ENCODE measurements at regions not wholly inside any gene's neighbourhood (a gene's known extent, or its start where the extent isn't known, plus 50 kb on each side); places are given as distances from the start of the nearest gene placed in this dataset.
A peak's percentile ranks its signal among the peaks of the same experiment; 100 is the strongest.
"Not testable (repeated sequence)": the region's sequence is repeated elsewhere in the genome, so short reads cannot be mapped to it uniquely, and the experiment has no call there.

DNA sequence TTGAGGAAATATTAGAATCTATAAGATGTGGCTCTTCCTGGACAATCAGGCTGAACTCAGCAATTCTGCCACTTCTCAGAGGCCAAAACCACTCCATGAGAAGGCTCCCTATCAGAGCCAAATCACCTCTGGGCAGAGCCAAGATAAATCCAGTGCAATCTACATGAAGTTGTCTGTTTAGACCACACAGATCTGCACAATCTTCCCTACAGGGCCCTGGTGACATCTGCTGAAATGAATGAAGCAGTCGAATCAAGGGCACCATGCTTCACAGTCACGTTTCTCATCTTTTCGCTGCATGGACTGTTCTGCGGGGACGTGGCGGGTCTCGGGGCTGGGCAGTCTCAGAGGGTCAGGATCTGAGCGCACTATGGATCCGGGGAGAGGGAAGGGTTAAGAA is 60.1 kb upstream of the CD93 start:
- Mint-ChIP-seq H3K36me3 (no peaks in the 10 kb centered on the region), H3K4me1 (ENCODE audit: low read depth in 2 of 2) (peaks cover 37 to 60% of the 10 kb centered on the region in 2 donors), H3K4me3 (no peak overlapping the region), H3K27me3 (peaks cover 0 to 5% of the 10 kb centered on the region in 2 donors), H3K9me3 (no peaks in the 10 kb centered on the region), H3K27ac (peak overlapping the region; percentile 78 to 89)
- no peak for ATAC-seq
- no peak for DNase-seq (ENCODE audit: low spot score)

DNA sequence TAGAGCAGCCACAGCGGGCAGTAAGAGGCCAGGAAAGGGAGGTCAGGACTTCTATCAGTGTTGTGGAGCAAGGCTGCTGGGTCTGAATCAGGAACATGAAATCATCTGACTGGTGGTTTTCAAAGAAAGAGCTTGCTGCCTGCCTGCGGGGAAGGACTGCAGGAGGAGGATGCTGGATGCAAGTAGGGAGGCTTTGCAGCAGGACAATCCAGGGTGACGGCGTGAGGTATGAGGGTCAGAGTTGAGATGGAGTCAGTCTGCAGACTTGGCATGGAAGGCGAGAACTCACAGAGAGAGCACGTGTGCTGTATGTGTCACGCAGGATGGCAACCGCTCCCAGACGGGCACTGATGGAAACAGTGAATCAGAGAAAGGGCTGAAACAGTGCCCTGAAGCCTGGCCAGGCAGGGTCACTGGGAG is 59.2 kb upstream of the CD93 start:
- no peaks in the 10 kb centered on the region for H3K9me3 Mint-ChIP-seq
- ATAC-seq: no peak
- no peak for DNase-seq (ENCODE audit: low spot score)
- peaks cover 37 to 60% of the 10 kb centered on the region in 2 donors for H3K4me1 Mint-ChIP-seq (ENCODE audit: low read depth in 2 of 2)
- no peaks in the 10 kb centered on the region for H3K36me3 Mint-ChIP-seq
- H3K27me3 Mint-ChIP-seq: peaks cover 0 to 5% of the 10 kb centered on the region in 2 donors
- H3K4me3 Mint-ChIP-seq: no peak overlapping the region
- H3K27ac Mint-ChIP-seq: peak overlapping the region; percentile 10 to 58

DNA sequence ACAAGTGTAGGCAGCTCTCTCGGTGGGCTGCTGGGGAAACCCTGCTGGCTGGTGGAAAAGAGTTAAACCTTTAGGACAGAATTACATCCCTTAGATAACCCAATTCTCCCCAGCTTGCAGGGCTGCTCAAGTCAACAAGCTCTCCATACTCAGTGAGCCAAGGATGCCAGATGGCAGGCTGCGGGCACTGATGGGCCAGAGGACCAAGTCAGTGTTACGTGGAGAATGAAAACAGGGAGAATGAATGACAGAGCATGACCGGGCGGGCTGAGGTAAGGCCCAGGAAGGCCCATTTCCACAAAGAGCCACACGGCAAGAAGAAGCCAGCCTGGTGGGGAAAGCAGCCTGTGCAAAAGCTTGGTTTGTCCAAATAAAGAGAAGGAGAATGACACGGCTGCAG is 58.7 kb upstream of the CD93 start:
- H3K27me3 Mint-ChIP-seq: peaks cover 0 to 5% of the 10 kb centered on the region in 2 donors
- no peaks in the 10 kb centered on the region for H3K36me3 Mint-ChIP-seq
- DNase-seq (ENCODE audit: low spot score): no peak
- no peaks in the 10 kb centered on the region for H3K9me3 Mint-ChIP-seq
- H3K27ac Mint-ChIP-seq: peak overlapping the region; percentile 10 to 58
- ATAC-seq: no peak
- H3K4me3 Mint-ChIP-seq: no peak overlapping the region
- peaks cover 37 to 60% of the 10 kb centered on the region in 2 donors for H3K4me1 Mint-ChIP-seq (ENCODE audit: low read depth in 2 of 2)

DNA sequence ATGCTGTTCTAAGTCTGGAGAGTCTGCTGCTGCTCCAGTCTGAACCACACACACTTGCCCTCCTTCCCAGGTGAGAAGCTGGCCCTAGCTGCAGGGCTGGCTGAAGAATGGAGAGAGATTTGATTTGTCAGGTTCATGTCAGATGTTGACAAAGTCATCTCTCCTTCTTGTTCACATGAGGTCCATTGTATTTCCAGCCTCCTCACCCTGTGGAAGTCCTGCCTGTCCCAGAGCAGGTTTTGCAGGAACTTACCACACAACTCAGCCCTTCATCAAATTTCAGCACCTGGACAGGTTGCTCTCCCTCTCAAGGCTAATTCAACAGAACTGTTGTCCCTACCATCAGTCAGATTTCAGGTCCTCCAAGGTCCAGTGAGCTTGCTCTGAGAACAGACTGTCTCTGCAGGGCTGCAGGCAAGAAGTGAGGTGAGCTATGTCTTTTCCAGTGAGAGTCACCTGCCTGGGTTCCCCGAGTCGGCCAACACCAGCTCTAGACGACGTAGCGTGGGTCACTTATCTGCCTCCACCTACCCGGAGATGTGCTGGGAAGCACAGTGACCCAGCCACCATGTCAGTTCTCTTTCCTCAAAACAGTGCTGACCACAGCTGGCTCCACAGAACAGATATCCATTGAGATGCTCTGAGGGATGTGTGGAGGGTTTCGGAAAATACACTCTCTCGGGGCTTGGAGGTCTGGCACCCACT is 58.0 kb upstream of the CD93 start:
- ATAC-seq (no peak), DNase-seq (ENCODE audit: low spot score) (no peak)
- no peaks in the 10 kb centered on the region for H3K9me3 Mint-ChIP-seq
- H3K4me1 Mint-ChIP-seq (ENCODE audit: low read depth in 2 of 2): peaks cover 37 to 63% of the 10 kb centered on the region in 2 donors
- H3K36me3 Mint-ChIP-seq: no peaks in the 10 kb centered on the region
- H3K27me3 Mint-ChIP-seq: peaks cover 0 to 5% of the 10 kb centered on the region in 2 donors
- peak overlapping the region in 1 of 2 donors; percentile 42 for H3K27ac Mint-ChIP-seq
- H3K4me3 Mint-ChIP-seq: no peak overlapping the region

DNA sequence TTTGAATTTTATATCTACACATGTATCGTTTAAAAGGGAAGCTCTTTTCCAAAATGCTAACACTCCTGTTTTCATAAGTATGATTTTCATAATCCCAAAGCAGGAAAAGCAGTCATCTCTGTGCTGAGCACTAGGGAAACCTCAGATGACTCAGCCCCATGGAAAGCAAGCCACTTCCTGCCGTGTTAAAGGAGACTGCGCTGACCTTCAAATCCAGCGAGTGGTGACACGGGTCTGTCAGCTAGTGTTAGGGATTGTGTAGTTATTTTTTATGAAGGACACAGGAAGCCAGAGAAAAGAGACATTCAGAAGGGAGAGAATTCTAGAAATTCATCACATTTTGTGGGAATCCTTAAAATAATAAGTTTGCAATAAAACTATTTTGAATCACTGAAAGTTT is 57.0 kb upstream of the CD93 start:
- DNase-seq (ENCODE audit: low spot score) (no peak), ATAC-seq (peak; percentile 58 to 67)
- Mint-ChIP-seq H3K4me1 (ENCODE audit: low read depth in 2 of 2) (peaks cover 32 to 56% of the 10 kb centered on the region in 2 donors), H3K9me3 (no peaks in the 10 kb centered on the region), H3K36me3 (no peaks in the 10 kb centered on the region), H3K27ac (peak overlapping the region; percentile 25 to 42), H3K27me3 (peaks cover 0 to 5% of the 10 kb centered on the region in 2 donors), H3K4me3 (peak overlapping the region; percentile 50)

DNA sequence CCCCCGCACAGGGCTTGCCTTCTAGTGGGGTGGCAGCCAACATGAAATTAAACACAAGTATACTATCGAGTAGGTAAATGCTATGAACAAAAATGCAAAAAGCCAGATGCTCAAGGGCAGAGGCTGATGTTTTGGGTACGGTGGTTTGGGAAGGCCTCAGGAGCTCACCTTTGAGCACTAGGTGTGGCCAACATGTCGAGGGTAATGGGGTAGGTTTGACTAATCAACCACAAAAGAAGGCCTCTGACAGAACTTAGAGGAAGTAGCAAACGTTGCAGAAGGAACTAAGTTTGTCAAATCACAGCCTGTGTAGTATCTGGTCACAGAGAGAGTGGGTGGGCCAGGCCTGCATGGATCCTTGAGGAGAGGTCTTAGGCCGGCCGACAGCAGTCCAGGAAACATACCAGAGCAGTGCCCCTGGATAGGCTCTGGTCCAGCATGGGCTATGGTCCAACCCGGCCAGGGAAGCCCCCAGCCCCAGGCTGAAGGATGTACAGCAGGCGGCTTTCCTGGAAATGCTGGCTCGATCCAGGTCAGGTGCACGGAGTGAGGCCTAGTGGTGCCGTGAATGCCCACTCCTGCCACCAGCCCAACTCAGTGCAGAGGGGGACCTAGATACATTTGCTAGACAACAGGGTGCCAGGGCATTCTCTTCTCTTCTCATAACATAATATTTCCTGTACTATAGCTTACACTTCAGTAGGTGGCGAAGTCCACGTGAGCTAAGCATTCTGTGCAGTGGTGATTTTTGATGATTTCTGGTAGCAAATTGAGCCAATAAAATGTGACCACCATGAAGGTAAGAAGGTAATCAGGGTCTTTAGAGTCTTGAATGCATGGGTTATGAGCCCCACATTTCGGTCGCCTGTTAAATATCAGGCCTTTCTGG is 56.3 kb upstream of the CD93 start:
- peak; percentile 50 to 73 for ATAC-seq
- Mint-ChIP-seq H3K4me1 (ENCODE audit: low read depth in 2 of 2) (peaks cover 27 to 49% of the 10 kb centered on the region in 2 donors), H3K27me3 (peaks cover 0 to 5% of the 10 kb centered on the region in 2 donors), H3K4me3 (peak overlapping the region; percentile 50), H3K27ac (peak overlapping the region; percentile 25 to 42), H3K36me3 (no peaks in the 10 kb centered on the region), H3K9me3 (no peaks in the 10 kb centered on the region)
- no peak for DNase-seq (ENCODE audit: low spot score)

DNA sequence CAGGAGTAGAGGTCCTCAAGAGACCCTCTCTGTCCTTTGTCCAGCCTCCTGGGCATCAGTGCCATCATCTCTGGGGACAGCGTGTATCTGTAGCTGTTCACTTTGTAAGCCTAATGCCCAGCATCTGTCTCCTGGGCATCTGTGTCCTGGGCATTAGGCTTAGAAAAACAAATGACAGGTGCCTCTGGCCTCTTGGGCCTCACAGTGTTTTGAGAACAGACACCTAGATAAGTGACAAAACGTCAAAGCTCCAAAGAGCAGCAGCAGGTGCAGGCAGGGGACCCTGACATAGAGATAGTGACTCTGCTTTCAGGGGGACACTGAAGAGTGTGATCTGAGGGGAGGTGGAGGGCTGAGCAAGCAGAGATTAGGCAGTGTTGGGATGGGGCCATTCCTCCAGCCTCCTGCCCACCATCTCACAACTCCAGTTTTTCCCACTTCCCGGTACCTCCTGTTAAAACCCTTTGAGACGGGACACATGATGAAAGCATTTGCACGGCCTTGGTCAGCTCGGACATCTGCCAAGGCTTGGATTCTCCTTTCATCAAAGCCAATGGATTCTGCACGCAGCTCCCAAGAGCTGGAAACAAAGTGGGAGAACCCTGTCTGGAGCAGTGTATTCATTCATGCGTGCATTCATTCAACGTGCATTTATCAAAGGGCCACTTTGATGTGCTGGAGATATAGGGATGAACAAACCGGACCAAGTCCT is 55.5 kb upstream of the CD93 start:
- Mint-ChIP-seq H3K9me3 (no peaks in the 10 kb centered on the region), H3K27me3 (peaks cover 0 to 5% of the 10 kb centered on the region in 2 donors), H3K4me1 (ENCODE audit: low read depth in 2 of 2) (peaks cover 24 to 42% of the 10 kb centered on the region in 2 donors), H3K27ac (peak overlapping the region in 1 of 2 donors; percentile 42), H3K36me3 (no peaks in the 10 kb centered on the region), H3K4me3 (no peak overlapping the region)
- no peak for DNase-seq (ENCODE audit: low spot score)
- no peak for ATAC-seq

DNA sequence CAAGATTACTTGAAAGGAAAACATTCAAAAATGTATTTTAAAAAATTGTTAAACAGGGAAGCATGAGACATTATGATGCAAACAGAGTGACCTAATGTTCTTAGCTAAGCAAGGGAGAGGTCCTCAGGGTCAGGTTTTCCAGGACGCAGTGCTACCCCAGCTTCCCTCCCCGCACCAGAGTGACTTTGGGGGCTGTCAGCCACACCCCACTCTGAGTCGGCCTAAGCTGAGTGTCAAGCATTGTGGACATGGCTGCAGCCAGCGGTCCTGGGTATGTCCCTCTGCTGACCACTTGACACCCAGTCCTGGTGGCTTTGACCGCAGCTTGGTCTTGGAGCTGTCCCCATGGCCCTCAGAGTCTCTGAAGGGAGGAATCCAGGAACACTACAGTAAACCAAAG is 54.9 kb upstream of the CD93 start:
- DNase-seq (ENCODE audit: low spot score) (no peak), ATAC-seq (no peak)
- no peak overlapping the region for H3K27ac Mint-ChIP-seq
- H3K4me1 Mint-ChIP-seq (ENCODE audit: low read depth in 2 of 2): peaks cover 24 to 42% of the 10 kb centered on the region in 2 donors
- peaks cover 0 to 3% of the 10 kb centered on the region in 2 donors for H3K27me3 Mint-ChIP-seq
- H3K9me3 Mint-ChIP-seq: no peaks in the 10 kb centered on the region
- H3K4me3 Mint-ChIP-seq: no peak overlapping the region
- H3K36me3 Mint-ChIP-seq: no peaks in the 10 kb centered on the region

DNA sequence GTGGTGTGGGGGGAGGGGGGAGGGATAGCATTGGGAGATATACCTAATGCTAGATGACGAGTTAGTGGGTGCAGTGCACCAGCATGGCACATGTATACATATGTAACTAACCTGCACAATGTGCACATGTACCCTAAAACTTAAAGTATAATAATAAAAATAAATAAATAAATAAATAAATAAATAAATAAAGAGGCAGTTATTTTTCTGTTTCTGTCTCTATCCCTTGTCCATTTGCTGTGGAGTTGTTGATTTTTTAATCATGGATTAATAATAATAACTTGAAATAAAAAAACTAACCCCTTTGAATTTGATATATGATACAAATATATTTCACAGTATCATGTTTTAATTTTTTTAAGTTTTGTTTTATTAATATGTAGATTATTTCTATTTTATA is 53.9 kb upstream of the CD93 start:
- not testable (repeated sequence) for H3K27ac Mint-ChIP-seq; H3K9me3 Mint-ChIP-seq; DNase-seq (ENCODE audit: low spot score); H3K4me3 Mint-ChIP-seq; ATAC-seq; H3K27me3 Mint-ChIP-seq; H3K36me3 Mint-ChIP-seq
- peaks cover 21 to 36% of the 10 kb centered on the region in 2 donors for H3K4me1 Mint-ChIP-seq (ENCODE audit: low read depth in 2 of 2)

DNA sequence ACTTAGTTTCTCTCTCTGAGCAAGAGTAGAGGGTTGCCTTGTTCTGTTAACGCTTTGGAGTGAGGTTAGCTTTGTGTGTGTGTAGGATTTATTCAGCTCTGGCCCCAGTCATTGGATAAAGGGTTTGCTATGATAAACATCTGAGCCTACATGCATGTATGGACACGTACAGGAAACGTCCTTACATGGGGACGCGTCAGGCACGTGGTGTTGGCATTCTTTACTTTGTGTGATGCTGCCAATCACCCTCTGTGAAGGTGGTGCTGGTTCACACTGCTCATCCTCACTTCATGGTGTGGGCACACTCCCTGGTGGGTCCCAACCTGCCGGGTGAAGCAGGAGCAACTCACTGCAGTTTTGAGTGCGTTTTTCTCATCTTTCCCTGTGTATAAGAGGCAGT is 53.4 kb upstream of the CD93 start:
- Mint-ChIP-seq H3K9me3 (no peaks in the 10 kb centered on the region), H3K4me3 (no peak overlapping the region), H3K27ac (no peak overlapping the region), H3K27me3 (no peaks in the 10 kb centered on the region), H3K36me3 (no peaks in the 10 kb centered on the region), H3K4me1 (ENCODE audit: low read depth in 2 of 2) (peaks cover 21 to 33% of the 10 kb centered on the region in 2 donors)
- ATAC-seq (no peak), DNase-seq (ENCODE audit: low spot score) (no peak)

DNA sequence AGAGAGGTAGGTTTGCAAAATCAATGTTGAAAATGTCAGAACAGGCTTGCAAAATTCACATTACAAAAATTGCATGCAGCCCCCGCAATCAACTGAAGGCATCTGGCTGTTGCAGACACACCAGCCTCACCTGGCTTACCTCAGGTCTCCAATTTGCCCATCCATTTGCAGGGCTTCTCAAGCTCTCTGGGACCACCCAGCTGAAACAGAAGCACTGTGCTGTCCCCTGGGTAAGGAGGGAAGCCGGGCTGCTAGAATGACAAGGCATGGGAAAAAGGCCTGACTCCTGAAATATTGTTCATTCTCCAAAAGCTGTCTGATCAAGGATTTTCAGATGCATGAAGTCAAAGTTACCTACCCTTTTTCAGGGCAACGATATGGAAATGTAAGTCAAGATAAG is 52.6 kb upstream of the CD93 start:
- ATAC-seq: no peak
- Mint-ChIP-seq H3K9me3 (no peaks in the 10 kb centered on the region), H3K4me3 (no peak overlapping the region), H3K27ac (no peak overlapping the region), H3K27me3 (no peaks in the 10 kb centered on the region), H3K36me3 (no peaks in the 10 kb centered on the region), H3K4me1 (ENCODE audit: low read depth in 2 of 2) (peaks cover 21 to 27% of the 10 kb centered on the region in 2 donors)
- no peak for DNase-seq (ENCODE audit: low spot score)

DNA sequence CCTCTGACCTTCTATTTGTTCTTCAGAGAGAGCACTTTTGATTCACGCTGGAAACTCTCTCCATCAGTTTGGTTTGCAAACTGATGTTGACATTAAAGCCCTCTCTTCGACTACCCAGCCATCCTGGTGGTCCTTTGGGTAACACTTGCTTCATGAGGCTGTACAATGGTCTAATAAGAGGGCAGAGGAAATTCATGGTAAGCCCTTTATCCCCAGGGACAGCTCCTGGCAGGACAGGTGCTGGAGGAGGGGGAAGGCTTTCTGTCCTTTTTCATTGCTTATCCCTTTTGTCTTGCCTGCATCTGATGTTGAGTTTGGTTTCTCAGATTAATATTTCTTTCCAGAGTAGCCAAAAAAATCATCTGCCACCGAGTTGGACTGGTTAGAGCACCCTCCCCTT is 52.1 kb upstream of the CD93 start:
- ATAC-seq (no peak), DNase-seq (ENCODE audit: low spot score) (no peak)
- no peak overlapping the region for H3K27ac Mint-ChIP-seq
- H3K9me3 Mint-ChIP-seq: no peaks in the 10 kb centered on the region
- H3K36me3 Mint-ChIP-seq: no peaks in the 10 kb centered on the region
- peaks cover 19 to 23% of the 10 kb centered on the region in 2 donors for H3K4me1 Mint-ChIP-seq (ENCODE audit: low read depth in 2 of 2)
- no peaks in the 10 kb centered on the region for H3K27me3 Mint-ChIP-seq
- H3K4me3 Mint-ChIP-seq: no peak overlapping the region

DNA sequence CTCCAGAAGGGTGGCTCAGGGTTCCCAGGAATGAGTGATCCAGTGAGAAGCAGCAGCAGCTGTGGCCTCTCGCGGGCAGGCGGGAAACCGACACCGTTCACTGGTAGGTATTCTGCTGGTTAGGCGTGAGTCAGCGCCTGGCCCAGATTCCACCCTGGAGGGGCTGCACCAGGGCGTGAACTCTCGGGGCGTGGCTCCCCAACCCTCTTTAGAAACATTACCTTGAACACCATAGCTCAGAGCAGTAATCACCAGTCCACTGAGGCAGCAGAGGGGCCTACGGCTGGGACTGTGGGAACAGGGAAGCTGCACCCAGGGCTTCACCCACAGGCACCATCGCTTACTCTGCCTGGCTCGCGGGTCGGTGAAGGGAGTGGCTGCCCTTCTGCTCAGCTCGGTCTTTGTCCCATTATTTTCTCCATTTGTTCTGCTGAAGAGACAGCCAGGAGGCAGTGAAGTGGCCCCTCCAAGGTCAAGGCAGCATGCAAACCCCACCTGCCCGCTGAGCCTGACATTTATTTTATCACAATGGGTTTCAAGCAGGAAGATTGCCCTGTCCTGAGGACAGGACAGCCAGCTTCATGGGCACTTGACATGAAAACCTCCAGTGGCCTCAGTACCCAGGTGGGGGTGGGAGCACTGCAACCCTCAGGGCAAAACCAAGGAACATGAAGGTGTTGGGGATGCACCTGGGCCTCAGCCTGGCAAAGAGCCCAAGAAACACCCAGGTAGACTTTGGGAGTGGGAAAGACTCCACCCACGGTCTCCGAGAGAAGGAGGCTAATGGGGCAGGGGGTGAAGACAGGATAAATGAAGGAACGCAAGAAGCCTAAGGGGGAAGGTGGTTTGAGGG is 51.0 kb upstream of the CD93 start:
- Mint-ChIP-seq H3K27me3 (no peaks in the 10 kb centered on the region), H3K36me3 (no peaks in the 10 kb centered on the region), H3K9me3 (no peaks in the 10 kb centered on the region), H3K4me3 (no peak overlapping the region), H3K4me1 (ENCODE audit: low read depth in 2 of 2) (peaks cover 11 to 12% of the 10 kb centered on the region in 2 donors), H3K27ac (no peak overlapping the region)
- no peak for ATAC-seq
- DNase-seq (ENCODE audit: low spot score): no peak

All from natural killer cell treated with Interleukin-12 subunit alpha and Interleukin-12 subunit beta and Interleukin-15 and Interleukin-18, amount 100 ng/mL, for 72 hours (primary cell).